MM.1S (cell line): ENCODE measurements at regions not wholly inside any gene's neighbourhood (a gene's known extent, or its start where the extent isn't known, plus 50 kb on each side); places are given as distances from the start of the nearest gene placed in this dataset.

Experiments
- EZH2 ChIP-seq: fragments of 300-600 bp; sonication (generic); optimal IDR thresholded peaks from 2 replicates; pipeline ENCODE3; 2017; ENCODE audit warnings: low read depth, mild to moderate bottlenecking, antibody characterized with exemption, low read length, mixed read lengths
- TF ChIP-seq, protein P1 (sequence below): fragments of 300-600 bp; sonication (generic); IDR thresholded peaks from 2 replicates; pipeline ENCODE4 v1.5.1; 2016; ENCODE audit warnings: antibody characterized with exemption, low read length, mixed read lengths

DNA sequence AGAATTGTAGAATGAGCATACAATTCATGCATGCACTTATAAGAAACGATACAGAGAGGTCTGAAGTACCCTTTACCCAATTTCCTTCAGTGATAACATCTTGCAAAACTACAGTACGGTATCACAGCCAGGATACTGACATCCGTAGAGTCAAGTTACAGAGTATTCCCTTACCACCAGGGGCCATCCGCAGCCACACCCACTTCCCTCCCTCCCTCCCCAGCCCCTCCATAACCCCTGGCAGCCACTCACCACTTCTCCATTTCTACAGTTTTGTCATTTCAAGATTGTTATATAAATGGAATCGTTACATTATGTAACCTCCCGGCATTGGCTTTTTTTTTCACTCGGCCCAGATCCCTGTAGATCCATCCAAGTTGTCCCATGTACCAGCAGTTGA, 113.6 kb upstream of the RET start:
- TF ChIP-seq, protein P1, sequence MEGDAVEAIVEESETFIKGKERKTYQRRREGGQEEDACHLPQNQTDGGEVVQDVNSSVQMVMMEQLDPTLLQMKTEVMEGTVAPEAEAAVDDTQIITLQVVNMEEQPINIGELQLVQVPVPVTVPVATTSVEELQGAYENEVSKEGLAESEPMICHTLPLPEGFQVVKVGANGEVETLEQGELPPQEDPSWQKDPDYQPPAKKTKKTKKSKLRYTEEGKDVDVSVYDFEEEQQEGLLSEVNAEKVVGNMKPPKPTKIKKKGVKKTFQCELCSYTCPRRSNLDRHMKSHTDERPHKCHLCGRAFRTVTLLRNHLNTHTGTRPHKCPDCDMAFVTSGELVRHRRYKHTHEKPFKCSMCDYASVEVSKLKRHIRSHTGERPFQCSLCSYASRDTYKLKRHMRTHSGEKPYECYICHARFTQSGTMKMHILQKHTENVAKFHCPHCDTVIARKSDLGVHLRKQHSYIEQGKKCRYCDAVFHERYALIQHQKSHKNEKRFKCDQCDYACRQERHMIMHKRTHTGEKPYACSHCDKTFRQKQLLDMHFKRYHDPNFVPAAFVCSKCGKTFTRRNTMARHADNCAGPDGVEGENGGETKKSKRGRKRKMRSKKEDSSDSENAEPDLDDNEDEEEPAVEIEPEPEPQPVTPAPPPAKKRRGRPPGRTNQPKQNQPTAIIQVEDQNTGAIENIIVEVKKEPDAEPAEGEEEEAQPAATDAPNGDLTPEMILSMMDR, result no peak
- TF ChIP-seq EZH2, result no peak
